Astrocyte (in vitro differentiated cells and primary cell): ENCODE measurements at regions not wholly inside any gene's neighbourhood (a gene's known extent, or its start where the extent isn't known, plus 50 kb on each side); places are given as distances from the start of the nearest gene placed in this dataset.
A peak's percentile ranks its signal among the peaks of the same experiment; 100 is the strongest.

Experiments used
- DNase-seq: peaks from one replicate; pipeline ENCODE4 v3.0.0-alpha.2; 2010; ENCODE audit warnings: low read depth
- FAIRE-seq: peaks from 2 replicates; lab custom pipeline; 2011; peaks lifted over from hg19 to GRCh38; lab: Jason Lieb, UNC
- H2AFZ ChIP-seq: 2 replicates; pipeline ENCODE4 v1.6.0; 2012; ENCODE audit warnings: low read depth, low read length, inconsistent platforms
- H3K27ac ChIP-seq: 2 replicates; pipeline ENCODE4 v1.5.1; 2011; ENCODE audit warnings: low read depth, low read length, inconsistent platforms
- H3K27me3 ChIP-seq: 2 replicates; pipeline ENCODE4 v1.6.0; 2011; ENCODE audit warnings: low read length, inconsistent platforms; ENCODE audit not compliant: insufficient read depth
- H3K36me3 ChIP-seq: 2 replicates; pipeline ENCODE4 v1.5.1; 2011; ENCODE audit warnings: low read length, inconsistent platforms; ENCODE audit not compliant: insufficient read depth
- H3K4me1 ChIP-seq: 2 replicates; pipeline ENCODE4 v1.5.1; 2011; ENCODE audit warnings: low read length, inconsistent platforms; ENCODE audit not compliant: insufficient read depth
- H3K4me2 ChIP-seq: 2 replicates; pipeline ENCODE4 v1.6.0; 2012; ENCODE audit warnings: low read length, inconsistent platforms
- H3K4me3 ChIP-seq: 2 replicates; pipeline ENCODE4 v1.5.1; 2011; ENCODE audit warnings: low read depth, mild to moderate bottlenecking, low read length, inconsistent platforms; ENCODE audit not compliant: insufficient read depth
- H3K79me2 ChIP-seq: 2 replicates; pipeline ENCODE4 v1.6.0; 2012; ENCODE audit warnings: mild to moderate bottlenecking, low read length, inconsistent platforms; ENCODE audit not compliant: insufficient read depth
- H3K9ac ChIP-seq: 2 replicates; pipeline ENCODE4 v1.6.0; 2012; ENCODE audit warnings: mild to moderate bottlenecking, low read length, inconsistent platforms
- H3K9me3 ChIP-seq: 2 replicates; pipeline ENCODE4 v1.5.1; 2012; ENCODE audit warnings: low read depth, mild to moderate bottlenecking, low read length, inconsistent platforms; ENCODE audit not compliant: insufficient read depth
- H4K20me1 ChIP-seq: 2 replicates; pipeline ENCODE4 v1.6.0; 2012; ENCODE audit warnings: low read length, inconsistent platforms; ENCODE audit not compliant: insufficient read depth
- H3K27ac Mint-ChIP-seq: one replicate; pipeline ENCODE4 v1.8.0; 2021; ENCODE audit warnings: mild to moderate bottlenecking, mixed read lengths; ENCODE audit not compliant: unreplicated experiment
- H3K27me3 Mint-ChIP-seq: one replicate; pipeline ENCODE4 v1.8.0; 2021; ENCODE audit warnings: low read depth, mixed read lengths; ENCODE audit not compliant: unreplicated experiment
- H3K36me3 Mint-ChIP-seq: one replicate; pipeline ENCODE4 v1.8.0; 2021; ENCODE audit warnings: low read depth, mixed read lengths; ENCODE audit not compliant: unreplicated experiment
- H3K4me1 Mint-ChIP-seq: one replicate; pipeline ENCODE4 v1.8.0; 2021; ENCODE audit warnings: low read depth, mixed read lengths; ENCODE audit not compliant: unreplicated experiment
- H3K4me3 Mint-ChIP-seq: one replicate; pipeline ENCODE4 v1.8.0; 2021; ENCODE audit warnings: mild to moderate bottlenecking, moderate library complexity, mixed read lengths; ENCODE audit not compliant: unreplicated experiment
- H3K9me3 Mint-ChIP-seq: one replicate; pipeline ENCODE4 v1.8.0; 2021; ENCODE audit warnings: mild to moderate bottlenecking, mixed read lengths; ENCODE audit not compliant: unreplicated experiment
- CTCF ChIP-seq: IDR thresholded peaks from 2 replicates; pipeline ENCODE4 v1.5.1; 2011; ENCODE audit warnings: low read depth, mild to moderate bottlenecking, inconsistent platforms, low read length, moderate library complexity; ENCODE audit not compliant: insufficient read depth
- EZH2 ChIP-seq: IDR thresholded peaks from 2 replicates; pipeline ENCODE4 v1.6.1; 2012; ENCODE audit warnings: mild to moderate bottlenecking, low read length, inconsistent platforms; ENCODE audit not compliant: insufficient read depth

GRCh38 chr2:8582651-8583399 lies 99.0 kb upstream of the ID2 start:
- H3K27me3 Mint-ChIP-seq = peaks cover 43% of the 10 kb centered on the region
- no peak overlapping the region for H3K4me3 ChIP-seq
- H3K4me3 Mint-ChIP-seq = no peak overlapping the region
- no peaks in the 10 kb centered on the region for H3K9me3 ChIP-seq
- H3K27ac Mint-ChIP-seq = no peak overlapping the region
- TF ChIP-seq EZH2 = no peak
- TF ChIP-seq CTCF = no peak
- DNase-seq (no peak), FAIRE-seq (no peak)
- peaks cover 5% of the 10 kb centered on the region for H3K4me1 ChIP-seq
- no peak overlapping the region for H2AFZ ChIP-seq
- no peaks in the 10 kb centered on the region for H3K4me1 Mint-ChIP-seq
- H3K36me3 ChIP-seq = no peaks in the 10 kb centered on the region
- H3K27ac ChIP-seq = no peak overlapping the region
- peaks cover 4% of the 10 kb centered on the region for H3K27me3 ChIP-seq
- H3K79me2 ChIP-seq = no peaks in the 10 kb centered on the region
- H4K20me1 ChIP-seq = no peaks in the 10 kb centered on the region
- no peak overlapping the region for H3K4me2 ChIP-seq
- H3K9ac ChIP-seq = no peak overlapping the region
- H3K9me3 Mint-ChIP-seq = no peaks in the 10 kb centered on the region
- H3K36me3 Mint-ChIP-seq = no peaks in the 10 kb centered on the region

- TF ChIP-seq CTCF = no peak
- peak; percentile 60 for DNase-seq
- Mint-ChIP-seq H3K4me3 (peak overlapping the region; percentile 4), H3K36me3 (no peaks in the 10 kb centered on the region), H3K4me1 (no peaks in the 10 kb centered on the region), H3K9me3 (no peaks in the 10 kb centered on the region), H3K27me3 (peaks cover 49% of the 10 kb centered on the region), H3K27ac (no peak overlapping the region)
- H3K4me2 ChIP-seq = peak overlapping the region; percentile 77
- FAIRE-seq = no peak
- no peaks in the 10 kb centered on the region for H3K36me3 ChIP-seq
- no peaks in the 10 kb centered on the region for H3K9me3 ChIP-seq
- peaks cover 5% of the 10 kb centered on the region for H3K4me1 ChIP-seq
- H3K9ac ChIP-seq = no peak overlapping the region
- peak overlapping the region; percentile 25 for H3K4me3 ChIP-seq
- no peaks in the 10 kb centered on the region for H4K20me1 ChIP-seq
- H3K27ac ChIP-seq = no peak overlapping the region
- peaks cover 7% of the 10 kb centered on the region for H3K27me3 ChIP-seq
- no peaks in the 10 kb centered on the region for H3K79me2 ChIP-seq
- peak overlapping the region; percentile 68 for H2AFZ ChIP-seq
These were observed 98.3 kb upstream of the ID2 start for GRCh38 chr2:8583400-8584173.
